CD4-positive, alpha-beta memory T cell (primary cell): ENCODE measurements at regions not wholly inside any gene's neighbourhood (a gene's known extent, or its start where the extent isn't known, plus 50 kb on each side); places are given as distances from the start of the nearest gene placed in this dataset.
A peak's percentile ranks its signal among the peaks of the same experiment; 100 is the strongest.

Experiments used
- CTCF ChIA-PET: fragments of 350-600 bp; sonication (Branson Sonifier 250); formaldehyde crosslinking; loops from one replicate; lab custom pipeline; 2021; ENCODE audit warnings: inconsistent platforms; ENCODE audit not compliant: partially characterized antibody; lab: Charles Lee
- POLR2A ChIA-PET: fragments of 350-600 bp; sonication (Branson Sonifier 250); formaldehyde crosslinking; loops from one replicate; lab custom pipeline; 2021; ENCODE audit not compliant: partially characterized antibody; lab: Charles Lee
- DNase-seq, 5 donors: peaks; one replicate each; pipeline versions ENCODE4 v3.0.0 to v3.0.0-alpha.2; 2020 to 2022; ENCODE audit warnings: mixed read lengths in 1 of 5
- H3K27ac ChIP-seq: one replicate; pipeline ENCODE4 v1.7.0; 2013; ENCODE audit warnings: low read depth, low read length
- H3K27me3 ChIP-seq: 2 replicates; pipeline ENCODE4 v1.7.0; 2013; ENCODE audit warnings: mild to moderate bottlenecking, low read length, moderate library complexity; ENCODE audit not compliant: insufficient read depth
- H3K36me3 ChIP-seq: 2 replicates; pipeline ENCODE4 v1.7.0; 2013; ENCODE audit warnings: mild to moderate bottlenecking, low read length, moderate library complexity; ENCODE audit not compliant: insufficient read depth
- H3K4me1 ChIP-seq: 2 replicates; pipeline ENCODE4 v1.7.0; 2013; ENCODE audit warnings: mild to moderate bottlenecking, low read length, moderate library complexity; ENCODE audit not compliant: insufficient read depth
- H3K4me3 ChIP-seq, 2 donors: one replicate each; pipeline ENCODE4 v1.7.0; 2013; ENCODE audit warnings: low read length in 2 of 2, mild to moderate bottlenecking in 1 of 2
- H3K9me3 ChIP-seq, 2 donors: one replicate each; pipeline ENCODE4 v1.7.0; 2013; ENCODE audit warnings: low read length in 2 of 2, control low read depth in 1 of 2; ENCODE audit not compliant: control insufficient read depth in 1 of 2
- H3K27ac Mint-ChIP-seq, 7 donors: one replicate each; pipeline ENCODE4 v1.8.0; 2020 to 2021; ENCODE audit warnings: mixed read lengths in 7 of 7, mild to moderate bottlenecking in 6 of 7, inconsistent platforms in 3 of 7, moderate library complexity in 3 of 7
- H3K27me3 Mint-ChIP-seq, 2 donors: one replicate each; pipeline ENCODE4 v1.8.0; 2020 to 2021; ENCODE audit warnings: mixed read lengths in 2 of 2
- H3K36me3 Mint-ChIP-seq, 2 donors: one replicate each; pipeline ENCODE4 v1.8.0; 2020 to 2021; ENCODE audit warnings: mixed read lengths in 2 of 2, inconsistent platforms in 1 of 2, mild to moderate bottlenecking in 1 of 2
- H3K4me1 Mint-ChIP-seq, 4 donors: one replicate each; pipeline ENCODE4 v1.8.0; 2020 to 2021; ENCODE audit warnings: mixed read lengths in 4 of 4, mild to moderate bottlenecking in 1 of 4
- H3K4me3 Mint-ChIP-seq, 8 donors: one replicate each; pipeline ENCODE4 v1.8.0; 2020 to 2021; ENCODE audit warnings: mixed read lengths in 8 of 8, mild to moderate bottlenecking in 7 of 8, moderate library complexity in 6 of 8, inconsistent platforms in 3 of 8
- H3K9me3 Mint-ChIP-seq, 8 donors: one replicate each; pipeline ENCODE4 v1.8.0; 2020 to 2021; ENCODE audit warnings: mixed read lengths in 8 of 8, mild to moderate bottlenecking in 5 of 8, inconsistent platforms in 3 of 8, moderate library complexity in 1 of 8
- intact Hi-C: fragments of 100-400 bp; cut with micrococcal nuclease; formaldehyde crosslinking; loops from one replicate; pipeline ENCODE4 v1.15.1; 2023

DNA sequence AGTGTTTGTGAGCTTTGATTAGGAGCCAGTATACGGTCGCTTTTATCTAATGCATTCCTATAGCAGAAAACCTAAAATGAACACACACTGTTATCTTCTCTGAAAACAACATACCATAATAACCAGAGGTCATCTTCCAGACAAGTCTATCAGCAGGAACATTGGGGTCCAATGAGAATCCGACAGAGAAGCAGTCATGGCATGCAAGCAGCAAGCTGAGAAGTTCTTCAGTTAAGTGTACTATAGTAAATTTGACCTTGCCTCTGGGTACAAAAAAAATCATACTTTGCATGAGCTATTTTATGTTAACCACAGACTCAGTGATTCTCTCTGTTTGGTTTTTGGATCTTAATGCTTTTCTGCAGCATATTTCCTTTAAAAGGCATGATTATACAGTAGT lies 1505.1 kb downstream of the PCDH9 start:
- DNase-seq = no peak
- Histone ChIP-seq H3K4me1 (no peaks in the 10 kb centered on the region), H3K4me3 (no peak overlapping the region), H3K27ac (no peak overlapping the region), H3K9me3 (no peaks in the 10 kb centered on the region), H3K36me3 (no peaks in the 10 kb centered on the region), H3K27me3 (no peaks in the 10 kb centered on the region)
- no peaks in the 10 kb centered on the region for H3K27me3 Mint-ChIP-seq
- no peak overlapping the region for H3K27ac Mint-ChIP-seq
- no peaks in the 10 kb centered on the region for H3K36me3 Mint-ChIP-seq
- no peak overlapping the region for H3K4me3 Mint-ChIP-seq
- H3K4me1 Mint-ChIP-seq = no peaks in the 10 kb centered on the region
- H3K9me3 Mint-ChIP-seq = peaks cover 0 to 6% (median 3%) of the 10 kb centered on the region in 8 donors
- POLR2A ChIA-PET = no interaction called here
- CTCF ChIA-PET = no interaction called here
- intact Hi-C loops = no loop called here

DNA sequence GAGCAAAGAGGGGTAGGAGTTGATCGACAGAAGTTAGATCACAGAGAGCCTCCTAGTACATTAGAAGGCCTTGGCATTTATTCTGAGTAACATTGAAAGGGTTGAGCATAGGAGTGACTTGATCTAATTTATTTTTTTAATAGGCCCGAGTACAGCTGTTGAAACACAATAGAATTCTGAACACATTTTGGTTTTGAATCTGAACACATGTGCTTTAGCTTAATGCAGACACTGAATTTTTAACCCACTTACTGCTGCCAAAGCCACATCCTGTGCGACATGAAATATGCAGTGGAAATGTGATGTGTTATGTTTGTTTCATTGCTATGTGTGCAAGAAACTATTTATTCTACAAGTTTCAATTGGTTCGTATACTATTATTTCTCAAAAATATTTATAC lies 1505.9 kb downstream of the PCDH9 start:
- H3K36me3 Mint-ChIP-seq = no peaks in the 10 kb centered on the region
- no peak overlapping the region for H3K27ac Mint-ChIP-seq
- CTCF ChIA-PET = no interaction called here
- DNase-seq = no peak
- no peak overlapping the region for H3K4me3 Mint-ChIP-seq
- Histone ChIP-seq H3K4me1 (no peaks in the 10 kb centered on the region), H3K27me3 (no peaks in the 10 kb centered on the region), H3K27ac (no peak overlapping the region), H3K9me3 (no peaks in the 10 kb centered on the region), H3K36me3 (no peaks in the 10 kb centered on the region), H3K4me3 (no peak overlapping the region)
- H3K9me3 Mint-ChIP-seq = peaks cover 0 to 7% (median 3%) of the 10 kb centered on the region in 8 donors
- no peaks in the 10 kb centered on the region for H3K4me1 Mint-ChIP-seq
- POLR2A ChIA-PET = no interaction called here
- intact Hi-C loops = no loop called here
- no peaks in the 10 kb centered on the region for H3K27me3 Mint-ChIP-seq

DNA sequence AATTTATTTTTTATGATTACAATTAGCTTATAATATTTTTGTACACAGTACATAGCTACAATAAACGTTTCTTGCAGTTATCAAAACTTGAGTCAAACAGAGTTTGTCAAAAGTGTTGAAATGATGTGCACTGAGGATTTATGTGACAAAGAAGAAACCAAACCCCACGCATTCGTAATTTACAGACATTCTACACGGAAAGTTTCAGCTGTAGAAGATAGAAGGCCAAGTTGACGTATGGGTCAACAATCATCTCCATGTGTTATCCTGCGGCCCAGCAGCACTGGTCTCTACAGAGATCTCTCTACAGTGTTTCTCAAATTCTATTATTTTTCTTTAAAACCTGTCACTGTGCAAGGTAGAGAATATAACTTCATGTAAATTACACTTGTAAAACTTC lies 1507.6 kb downstream of the PCDH9 start:
- intact Hi-C loops = no loop called here
- H3K27me3 Mint-ChIP-seq = no peaks in the 10 kb centered on the region

DNA sequence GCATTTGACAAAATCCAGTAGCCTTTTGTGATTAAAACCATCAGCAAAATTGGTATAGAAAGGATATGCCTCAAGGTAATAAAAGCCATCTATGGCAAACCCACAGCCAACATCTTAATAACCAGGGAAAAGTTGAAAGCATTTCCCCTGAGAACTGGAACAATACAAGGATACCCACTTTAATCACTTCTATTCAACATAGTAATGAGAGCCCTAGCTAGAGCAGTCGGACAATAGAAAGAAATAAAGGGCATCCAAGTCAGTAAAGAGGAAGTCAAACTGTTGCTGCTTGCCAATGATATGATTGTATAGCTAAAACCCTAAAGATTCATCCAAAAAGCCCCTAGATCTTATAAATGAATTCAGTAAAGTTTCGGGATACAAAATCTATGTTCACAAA lies 1510.3 kb downstream of the PCDH9 start:
- H3K27me3 ChIP-seq = no peaks in the 10 kb centered on the region
- no peak for DNase-seq
- ChIA-PET POLR2A (no interaction called here), CTCF (no interaction called here)
- H3K4me3 Mint-ChIP-seq = no peak overlapping the region
- no peak overlapping the region for H3K27ac Mint-ChIP-seq
- H3K4me1 Mint-ChIP-seq = no peaks in the 10 kb centered on the region
- peaks cover 4 to 14% (median 7%) of the 10 kb centered on the region in 8 donors for H3K9me3 Mint-ChIP-seq
- no peak overlapping the region for H3K4me3 ChIP-seq
- no peaks in the 10 kb centered on the region for H3K36me3 ChIP-seq
- intact Hi-C loops = no loop called here
- no peaks in the 10 kb centered on the region for H3K9me3 ChIP-seq
- no peaks in the 10 kb centered on the region for H3K36me3 Mint-ChIP-seq
- H3K27ac ChIP-seq = no peak overlapping the region
- H3K4me1 ChIP-seq = no peaks in the 10 kb centered on the region
- H3K27me3 Mint-ChIP-seq = no peaks in the 10 kb centered on the region

More for the DNA sequence above, 1507.6 kb downstream of the PCDH9 start:
- H3K9me3 ChIP-seq = no peaks in the 10 kb centered on the region
- no peak overlapping the region for H3K27ac ChIP-seq
- H3K27me3 ChIP-seq = no peaks in the 10 kb centered on the region
- H3K4me1 ChIP-seq = no peaks in the 10 kb centered on the region
- ChIA-PET POLR2A (no interaction called here), CTCF (no interaction called here)
- Mint-ChIP-seq H3K27ac (no peak overlapping the region), H3K4me3 (no peak overlapping the region), H3K36me3 (no peaks in the 10 kb centered on the region), H3K4me1 (no peaks in the 10 kb centered on the region), H3K9me3 (peaks cover 0 to 9% (median 6%) of the 10 kb centered on the region in 8 donors)
- no peaks in the 10 kb centered on the region for H3K36me3 ChIP-seq
- DNase-seq = no peak
- no peak overlapping the region for H3K4me3 ChIP-seq

DNA sequence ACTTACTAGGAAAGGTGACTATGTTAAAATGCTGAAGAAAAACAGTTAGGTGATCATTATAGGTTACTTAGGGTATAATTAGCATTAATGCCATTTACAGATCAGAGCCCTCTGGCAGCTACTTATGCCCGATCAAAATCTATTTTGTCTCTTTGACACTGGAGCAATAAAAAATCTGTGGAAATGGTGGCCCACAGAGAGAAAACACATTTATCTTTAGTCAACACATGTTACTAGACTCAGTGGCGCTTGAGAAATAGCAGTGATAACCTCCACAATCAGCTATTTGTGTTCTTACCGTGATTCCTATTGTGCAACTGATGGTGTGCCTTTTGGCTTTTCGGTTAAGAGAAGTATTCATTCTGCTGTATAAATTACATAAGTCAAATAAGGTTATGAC lies 1519.6 kb downstream of the PCDH9 start:
- no peaks in the 10 kb centered on the region for H3K4me1 ChIP-seq
- Mint-ChIP-seq H3K36me3 (no peaks in the 10 kb centered on the region), H3K9me3 (peaks cover 0 to 8% (median 3%) of the 10 kb centered on the region in 8 donors), H3K27me3 (no peaks in the 10 kb centered on the region), H3K4me1 (no peaks in the 10 kb centered on the region), H3K4me3 (no peak overlapping the region), H3K27ac (no peak overlapping the region)
- no peak overlapping the region for H3K27ac ChIP-seq
- no peaks in the 10 kb centered on the region for H3K36me3 ChIP-seq
- ChIA-PET POLR2A (no interaction called here), CTCF (no interaction called here)
- intact Hi-C loops = no loop called here
- no peak for DNase-seq
- no peaks in the 10 kb centered on the region for H3K9me3 ChIP-seq
- H3K27me3 ChIP-seq = no peaks in the 10 kb centered on the region
- no peak overlapping the region for H3K4me3 ChIP-seq

DNA sequence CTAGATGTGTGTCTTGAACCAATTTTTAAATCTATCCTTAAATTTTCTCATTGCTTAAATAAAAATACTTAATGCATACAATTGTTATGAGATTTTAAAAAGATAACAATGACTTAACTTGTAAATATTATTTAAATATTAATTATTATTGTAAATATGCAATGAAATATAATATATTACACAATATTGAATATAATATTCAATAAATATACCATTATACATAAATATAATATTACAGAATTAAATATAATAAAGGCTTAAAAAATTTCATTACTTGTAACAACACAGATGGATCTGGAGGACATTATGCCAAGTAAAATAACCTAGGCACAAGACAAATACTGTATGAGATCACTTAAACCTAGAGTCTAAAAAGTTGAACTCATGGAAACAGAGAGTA lies 1532.3 kb downstream of the PCDH9 start:
- Histone ChIP-seq H3K36me3 (no peaks in the 10 kb centered on the region), H3K4me3 (no peak overlapping the region), H3K27ac (no peak overlapping the region), H3K4me1 (no peaks in the 10 kb centered on the region), H3K27me3 (no peaks in the 10 kb centered on the region), H3K9me3 (no peaks in the 10 kb centered on the region)
- intact Hi-C loops = no loop called here
- no peak for DNase-seq
- Mint-ChIP-seq H3K4me3 (no peak overlapping the region), H3K36me3 (no peaks in the 10 kb centered on the region), H3K27ac (peak overlapping the region in 1 of 7 donors; percentile 65), H3K27me3 (no peaks in the 10 kb centered on the region), H3K9me3 (peaks cover 0 to 13% (median 5%) of the 10 kb centered on the region in 8 donors), H3K4me1 (no peaks in the 10 kb centered on the region)
- POLR2A ChIA-PET = no interaction called here
- CTCF ChIA-PET = no interaction called here

DNA sequence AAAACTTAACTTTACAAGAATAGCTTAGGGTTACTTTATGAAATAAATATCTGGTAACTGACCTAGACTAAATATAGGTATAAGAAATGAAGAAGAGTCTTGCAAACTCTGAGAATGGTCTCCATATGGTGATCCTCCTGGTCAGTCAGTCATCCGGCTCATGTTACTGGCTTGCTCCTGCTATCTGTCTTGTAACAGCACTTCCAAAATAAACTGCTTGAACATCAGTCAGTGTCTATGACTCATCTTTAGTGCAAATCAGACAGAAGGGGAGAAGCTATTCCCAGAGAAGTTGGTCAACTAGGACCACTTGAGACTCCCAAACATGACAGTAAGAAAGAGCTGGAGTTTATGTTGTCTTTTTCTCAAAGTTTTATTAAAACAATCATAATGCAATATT lies 1550.9 kb downstream of the PCDH9 start:
- H3K4me3 Mint-ChIP-seq = no peak overlapping the region
- ChIA-PET CTCF (no interaction called here), POLR2A (no interaction called here)
- no peak for DNase-seq
- H3K9me3 Mint-ChIP-seq = peaks cover 0 to 19% (median 7%) of the 10 kb centered on the region in 8 donors
- Histone ChIP-seq H3K4me3 (no peak overlapping the region), H3K27ac (no peak overlapping the region), H3K36me3 (no peaks in the 10 kb centered on the region), H3K27me3 (no peaks in the 10 kb centered on the region), H3K4me1 (no peaks in the 10 kb centered on the region), H3K9me3 (no peaks in the 10 kb centered on the region)
- no peaks in the 10 kb centered on the region for H3K4me1 Mint-ChIP-seq
- no peak overlapping the region for H3K27ac Mint-ChIP-seq
- H3K36me3 Mint-ChIP-seq = no peaks in the 10 kb centered on the region
- intact Hi-C loops = no loop called here
- no peaks in the 10 kb centered on the region for H3K27me3 Mint-ChIP-seq

DNA sequence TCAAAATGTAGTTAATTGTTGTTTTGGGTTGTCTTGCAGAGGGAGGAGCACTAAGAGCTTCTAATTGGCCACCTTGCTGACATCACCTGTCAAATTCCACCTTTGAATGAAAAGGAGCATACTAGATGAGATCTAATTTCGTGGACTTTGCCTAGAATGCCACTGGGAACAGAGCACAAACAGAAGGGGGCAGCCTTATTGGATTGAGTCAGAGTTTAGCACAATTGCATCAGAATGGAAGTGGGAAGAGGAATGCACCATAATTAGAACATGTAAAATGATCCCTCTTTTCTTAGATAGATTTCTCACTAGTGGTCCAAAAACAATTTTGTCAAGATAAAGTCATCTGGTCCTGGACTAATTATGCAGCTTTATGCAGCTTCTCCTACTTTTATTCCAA lies 1552.2 kb downstream of the PCDH9 start:
- Mint-ChIP-seq H3K27me3 (no peaks in the 10 kb centered on the region), H3K36me3 (no peaks in the 10 kb centered on the region), H3K9me3 (peaks cover 4 to 21% (median 10%) of the 10 kb centered on the region in 8 donors), H3K4me3 (no peak overlapping the region), H3K4me1 (no peaks in the 10 kb centered on the region), H3K27ac (no peak overlapping the region)
- intact Hi-C loops = no loop called here
- Histone ChIP-seq H3K4me1 (no peaks in the 10 kb centered on the region), H3K27me3 (no peaks in the 10 kb centered on the region), H3K27ac (no peak overlapping the region), H3K36me3 (no peaks in the 10 kb centered on the region), H3K9me3 (no peaks in the 10 kb centered on the region), H3K4me3 (no peak overlapping the region)
- ChIA-PET CTCF (no interaction called here), POLR2A (no interaction called here)
- DNase-seq = no peak
